ENCODE measurements at regions not wholly inside any gene's neighbourhood (a gene's known extent, or its start where the extent isn't known, plus 50 kb on each side); places are given as distances from the start of the nearest gene placed in this dataset.

DNA sequence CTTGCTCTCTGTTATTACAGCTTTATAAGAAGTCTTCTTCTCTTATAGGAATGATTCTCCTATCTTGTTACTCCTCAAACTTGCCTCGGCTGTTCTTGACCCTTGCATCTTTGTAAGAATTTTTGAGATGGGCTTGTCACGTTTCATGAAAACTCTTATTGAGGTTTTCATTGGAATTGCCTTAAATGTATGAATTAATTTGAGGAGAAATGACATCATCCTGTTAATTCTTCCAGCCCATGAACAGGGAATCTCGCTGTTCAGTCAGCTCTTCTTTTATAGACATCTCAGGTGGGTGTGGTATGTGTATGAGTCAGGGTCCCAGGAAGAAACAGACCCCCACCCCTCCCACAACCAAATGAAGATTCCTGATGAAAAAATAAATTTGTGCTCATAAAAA lies 107.1 kb upstream of the MYL2 start:
- H3K27ac ChIP-seq: no peak overlapping the region
- TF ChIP-seq, protein P1, sequence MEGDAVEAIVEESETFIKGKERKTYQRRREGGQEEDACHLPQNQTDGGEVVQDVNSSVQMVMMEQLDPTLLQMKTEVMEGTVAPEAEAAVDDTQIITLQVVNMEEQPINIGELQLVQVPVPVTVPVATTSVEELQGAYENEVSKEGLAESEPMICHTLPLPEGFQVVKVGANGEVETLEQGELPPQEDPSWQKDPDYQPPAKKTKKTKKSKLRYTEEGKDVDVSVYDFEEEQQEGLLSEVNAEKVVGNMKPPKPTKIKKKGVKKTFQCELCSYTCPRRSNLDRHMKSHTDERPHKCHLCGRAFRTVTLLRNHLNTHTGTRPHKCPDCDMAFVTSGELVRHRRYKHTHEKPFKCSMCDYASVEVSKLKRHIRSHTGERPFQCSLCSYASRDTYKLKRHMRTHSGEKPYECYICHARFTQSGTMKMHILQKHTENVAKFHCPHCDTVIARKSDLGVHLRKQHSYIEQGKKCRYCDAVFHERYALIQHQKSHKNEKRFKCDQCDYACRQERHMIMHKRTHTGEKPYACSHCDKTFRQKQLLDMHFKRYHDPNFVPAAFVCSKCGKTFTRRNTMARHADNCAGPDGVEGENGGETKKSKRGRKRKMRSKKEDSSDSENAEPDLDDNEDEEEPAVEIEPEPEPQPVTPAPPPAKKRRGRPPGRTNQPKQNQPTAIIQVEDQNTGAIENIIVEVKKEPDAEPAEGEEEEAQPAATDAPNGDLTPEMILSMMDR (IDR thresholded peaks at IDR 0.05): no peak
- TF ChIP-seq ZFX (IDR thresholded peaks at IDR 0.05; ENCODE audit: borderline replicate concordance): no peak

DNA sequence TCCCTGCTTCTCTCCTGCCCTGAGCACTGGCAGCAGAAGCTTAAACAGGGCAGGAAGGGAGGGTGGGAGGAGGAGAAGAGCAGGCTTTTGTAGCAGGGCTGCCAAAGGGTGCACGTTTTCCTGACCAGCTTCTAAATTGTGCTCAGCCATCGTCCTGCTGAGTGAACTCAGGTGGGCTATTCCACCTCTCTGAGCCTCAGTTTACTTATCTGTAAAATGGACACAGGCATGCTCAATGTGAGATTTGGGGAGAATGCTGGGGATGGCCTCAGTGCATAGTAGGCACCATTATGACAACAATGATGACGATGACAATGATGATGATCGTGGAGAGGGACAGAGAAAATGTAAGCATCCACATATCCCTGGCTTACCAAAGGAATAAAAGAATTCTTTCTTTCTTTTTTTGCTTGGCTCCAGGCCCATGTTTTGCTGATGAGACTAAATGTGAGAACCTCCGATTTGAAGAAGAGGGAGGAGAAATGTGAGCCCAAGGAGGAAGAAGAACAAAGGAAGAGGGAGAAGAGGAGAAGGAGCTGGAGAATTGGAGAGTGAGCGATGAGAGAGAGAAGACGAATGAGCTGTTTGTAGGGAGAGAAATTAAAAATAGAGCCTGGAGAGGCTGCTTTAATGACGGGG lies 105.5 kb upstream of the MYL2 start:
- H3K27ac ChIP-seq: no peak overlapping the region
- TF ChIP-seq ZFX (IDR thresholded peaks at IDR 0.05; ENCODE audit: borderline replicate concordance): no peak
- TF ChIP-seq, protein P1 (IDR thresholded peaks at IDR 0.05): no peak

DNA sequence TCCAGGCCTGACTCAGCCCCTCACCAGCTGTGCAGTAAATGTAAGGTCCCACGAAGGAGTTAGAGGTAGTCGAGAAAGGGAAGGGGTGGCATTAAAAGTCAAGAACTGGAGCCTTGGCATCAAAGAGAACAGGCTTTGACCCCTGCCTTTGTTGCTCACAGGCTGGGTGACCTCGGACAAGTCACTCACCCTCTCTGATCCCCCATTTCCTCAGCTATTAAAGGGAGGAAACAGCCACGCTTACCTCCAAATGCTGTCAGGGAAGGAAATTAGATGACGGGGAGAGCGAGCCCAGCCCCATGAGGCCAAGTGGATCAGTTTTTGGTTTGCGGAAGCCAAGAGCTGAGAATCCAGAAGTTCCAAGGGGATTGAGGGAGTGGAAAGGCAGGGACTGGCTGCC lies 104.9 kb upstream of the MYL2 start:
- no peak overlapping the region for H3K27ac ChIP-seq
- TF ChIP-seq ZFX (IDR thresholded peaks at IDR 0.05; ENCODE audit: borderline replicate concordance): no peak
- TF ChIP-seq, protein P1 (IDR thresholded peaks at IDR 0.05): no peak

DNA sequence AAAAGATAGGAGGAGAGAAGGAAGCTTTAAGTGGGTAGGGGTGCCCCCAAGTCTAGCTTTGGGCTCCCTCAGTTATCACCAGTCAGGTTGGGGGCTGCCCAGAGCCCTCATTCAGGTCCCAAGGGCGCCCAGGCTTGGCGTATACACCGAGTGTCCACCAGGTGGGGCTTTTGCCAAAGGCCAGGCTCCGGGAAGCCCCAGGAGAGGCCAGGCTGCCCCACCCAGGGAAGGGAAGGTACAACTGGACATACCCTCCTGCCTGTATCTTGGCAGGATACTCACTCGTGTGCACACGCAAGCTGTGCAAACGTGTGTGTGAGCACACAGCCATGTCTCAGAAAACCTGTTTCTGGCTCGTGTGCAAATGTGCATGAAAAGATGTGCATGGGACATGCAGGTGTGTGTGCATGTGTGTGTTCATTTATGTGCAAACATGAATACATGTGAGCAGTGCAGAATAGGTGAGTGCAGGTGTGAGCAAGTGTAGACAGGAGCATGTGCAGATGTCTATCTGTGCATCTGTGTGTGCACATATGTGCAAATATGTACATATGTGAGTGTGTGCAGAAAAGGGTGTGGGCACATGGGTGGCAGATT lies 103.9 kb upstream of the MYL2 start:
- TF ChIP-seq, protein P1 (IDR thresholded peaks at IDR 0.05): peak; percentile 95
- TF ChIP-seq ZFX (IDR thresholded peaks at IDR 0.05; ENCODE audit: borderline replicate concordance): no peak
- H3K27ac ChIP-seq: no peak overlapping the region

DNA sequence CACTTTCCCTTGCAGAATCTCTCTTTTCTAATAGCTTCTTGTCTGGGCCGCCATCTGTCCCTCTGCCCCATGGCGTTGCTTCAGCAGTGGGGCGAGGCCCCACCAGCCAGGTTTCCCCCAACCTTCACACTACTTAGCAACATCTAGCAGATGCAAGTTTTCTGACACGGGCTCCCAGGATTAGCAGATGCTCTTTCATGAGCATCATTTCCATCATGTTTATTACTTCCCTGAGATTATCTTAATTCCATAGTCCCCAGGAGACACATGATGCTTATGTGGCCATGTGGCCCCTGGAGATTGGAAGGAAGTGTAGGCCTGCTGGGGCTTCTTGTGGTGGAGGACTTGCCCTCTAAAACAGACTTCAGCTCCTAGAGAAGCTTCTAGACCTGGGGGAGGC lies 102.0 kb upstream of the MYL2 start:
- TF ChIP-seq, protein P1 (IDR thresholded peaks at IDR 0.05): no peak
- TF ChIP-seq ZFX (IDR thresholded peaks at IDR 0.05; ENCODE audit: borderline replicate concordance): no peak
- no peak overlapping the region for H3K27ac ChIP-seq

DNA sequence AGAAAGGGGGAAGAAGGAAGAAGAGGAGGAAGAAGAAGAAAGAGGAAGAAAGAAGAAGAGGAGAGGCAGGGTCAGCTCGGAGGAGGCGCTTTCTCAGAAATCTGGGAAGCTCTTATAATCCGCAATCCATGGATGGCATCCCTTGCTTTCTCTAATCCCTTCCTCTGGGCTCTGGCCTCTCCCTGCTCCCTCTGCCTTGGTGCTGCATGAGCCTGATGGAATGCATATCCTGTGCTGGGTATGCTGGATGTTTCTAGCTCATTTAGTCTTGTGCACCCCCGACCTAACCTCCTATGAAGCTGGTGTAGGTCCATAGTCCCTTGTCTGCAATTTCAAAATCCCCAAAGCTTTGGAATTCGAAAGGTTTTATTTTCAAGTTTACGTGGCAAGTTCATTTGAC lies 94.2 kb upstream of the MYL2 start:
- no peak overlapping the region for H3K27ac ChIP-seq
- no peak for TF ChIP-seq ZFX (IDR thresholded peaks at IDR 0.05; ENCODE audit: borderline replicate concordance)
- TF ChIP-seq, protein P1 (IDR thresholded peaks at IDR 0.05): no peak

DNA sequence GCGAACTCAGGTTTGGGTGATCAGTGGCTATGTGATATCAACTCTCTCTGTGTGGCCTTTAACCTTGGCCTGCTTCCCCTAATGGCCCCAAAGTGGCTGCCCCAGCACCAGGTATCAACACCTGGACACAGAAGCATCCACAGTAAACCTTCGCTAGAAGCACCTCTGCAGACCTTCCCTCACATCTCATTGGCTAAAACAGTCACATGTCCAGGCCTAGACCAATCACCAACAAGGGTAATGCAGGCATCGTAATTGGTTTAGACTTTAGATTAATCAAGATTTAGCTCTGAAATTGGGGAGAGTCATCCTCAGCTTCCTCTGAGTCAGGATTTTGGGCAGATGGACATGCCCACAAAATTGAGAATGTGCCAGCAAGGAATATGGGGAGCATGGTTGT lies 92.5 kb upstream of the MYL2 start:
- no peak for TF ChIP-seq ZFX (IDR thresholded peaks at IDR 0.05; ENCODE audit: borderline replicate concordance)
- H3K27ac ChIP-seq: no peak overlapping the region
